ENCODE measurements at regions not wholly inside any gene's neighbourhood (a gene's known extent, or its start where the extent isn't known, plus 50 kb on each side); places are given as distances from the start of the nearest gene placed in this dataset.

DNA sequence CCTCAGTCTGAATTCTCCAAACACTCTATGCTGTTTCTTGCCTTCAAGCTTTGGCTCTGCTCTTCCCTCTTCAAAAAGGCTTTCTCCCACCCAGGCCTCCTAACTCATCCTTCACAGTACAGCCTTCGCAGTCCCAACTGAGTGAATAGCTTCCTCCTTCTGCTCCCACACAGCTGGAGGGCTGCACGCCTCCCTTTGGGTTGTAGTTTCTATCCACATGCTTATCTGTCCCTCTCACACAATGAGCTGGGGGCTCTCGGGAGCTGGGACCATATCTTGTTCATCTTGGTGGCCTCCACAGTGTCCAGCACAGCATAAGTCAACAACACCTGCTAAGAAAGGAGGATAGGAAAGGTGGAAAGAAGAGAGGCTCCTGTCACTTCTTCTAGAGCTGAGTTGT lies 69.5 kb upstream of the XPA start:
- BruUV-seq (replicated peaks): no TSS peak
- CTCF ChIA-PET (ENCODE audit: low intra/inter-chr PET ratio): no interaction called here
- H3K9ac ChIP-seq (ENCODE audit: insufficient read depth in 1 of 2, low read depth in 2 of 2, low read length in 2 of 2): no peak overlapping the region; a peak in 1 of 4 replicates
- POLR2A ChIA-PET: interaction anchor here (0.9 to 1.6 kb wide), 3 partner anchors 15 to 123 kb away, joined by 4 to 5 read pairs (median 4); no protein-coding TSS in a partner anchor
- peak overlapping the region; percentile 17; the same call in 1 of the 2 replicates for H3K4me2 ChIP-seq (ENCODE audit: insufficient read depth, low read length)
- intact Hi-C loops (cut with micrococcal nuclease) (no loop called here), in situ Hi-C loops (cut with MboI) (no loop called here)
- H3K4me1 ChIP-seq (replicated peaks in 1 of 2; ENCODE audit: control insufficient read depth in 2 of 2, insufficient read depth in 2 of 2, low read length in 2 of 2): peaks cover 0 to 4% of the 10 kb centered on the region in 2 experiments; a peak in 3 of 5 replicates
- no peaks in the 10 kb centered on the region for H3K36me3 ChIP-seq (ENCODE audit: control insufficient read depth, insufficient read depth, low read length)
- peak in 2 of 4 experiments; percentile 43 to 50 for DNase-seq (ENCODE audit: extremely low read depth in 1 of 4, low spot score in 3 of 4)
- no peaks in the 10 kb centered on the region for H3K9me1 ChIP-seq (ENCODE audit: control insufficient read depth, insufficient read depth, low read length)
- H3K27me3 ChIP-seq (ENCODE audit: control insufficient read depth in 2 of 2, insufficient read depth in 2 of 2, low read length in 2 of 2): peaks cover 13 to 44% of the 10 kb centered on the region in 2 experiments
- no peak overlapping the region for H2AFZ ChIP-seq (ENCODE audit: low read depth, low read length)
- H3K4me3 ChIP-seq: no peak overlapping the region
- H3K27ac ChIP-seq (ENCODE audit: extremely low read depth, low read depth, low read length): no peak overlapping the region
- FAIRE-seq: peak; percentile 59
- H4K20me1 ChIP-seq (replicated peaks; ENCODE audit: control insufficient read depth, insufficient read depth, low read length): no peaks in the 10 kb centered on the region
- peak; percentile 63; the same call in 2 of the 3 replicates for ATAC-seq
- 4% methylated on average over 3 of the region's 3 CpGs for WGBS (ENCODE audit: insufficient coverage, low coverage, missing lambda C conversion rate)
- no peaks in the 10 kb centered on the region for H3K79me2 ChIP-seq (ENCODE audit: control insufficient read depth, insufficient read depth, low read length)
- no peaks in the 10 kb centered on the region for H3K9me3 ChIP-seq (replicated peaks; ENCODE audit: control insufficient read depth, insufficient read depth, low read depth, low read length)
- no peak for TF ChIP-seq RREB1 (CRISPR knock-in tag; IDR thresholded peaks at IDR 0.05)
- TF ChIP-seq TCF3 (CRISPR knock-in tag; IDR thresholded peaks at IDR 0.05): peak; percentile 46; the same call in 1 of the 2 replicates
- TF ChIP-seq IRF2 (CRISPR knock-in tag; IDR thresholded peaks at IDR 0.05): no peak
- TF ChIP-seq, protein P1, sequence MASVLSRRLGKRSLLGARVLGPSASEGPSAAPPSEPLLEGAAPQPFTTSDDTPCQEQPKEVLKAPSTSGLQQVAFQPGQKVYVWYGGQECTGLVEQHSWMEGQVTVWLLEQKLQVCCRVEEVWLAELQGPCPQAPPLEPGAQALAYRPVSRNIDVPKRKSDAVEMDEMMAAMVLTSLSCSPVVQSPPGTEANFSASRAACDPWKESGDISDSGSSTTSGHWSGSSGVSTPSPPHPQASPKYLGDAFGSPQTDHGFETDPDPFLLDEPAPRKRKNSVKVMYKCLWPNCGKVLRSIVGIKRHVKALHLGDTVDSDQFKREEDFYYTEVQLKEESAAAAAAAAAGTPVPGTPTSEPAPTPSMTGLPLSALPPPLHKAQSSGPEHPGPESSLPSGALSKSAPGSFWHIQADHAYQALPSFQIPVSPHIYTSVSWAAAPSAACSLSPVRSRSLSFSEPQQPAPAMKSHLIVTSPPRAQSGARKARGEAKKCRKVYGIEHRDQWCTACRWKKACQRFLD (CRISPR knock-in tag; IDR thresholded peaks at IDR 0.05): no peak
- TF ChIP-seq RCOR1 (IDR thresholded peaks at IDR 0.05; ENCODE audit: borderline replicate concordance in 1 of 2, low read depth in 2 of 2, low read length in 2 of 2): 0 out of 4 replicates have a peak, but pooled peaks of 1 of the 2 experiments have one; percentile 15
- no peak for TF ChIP-seq ZBTB5 (IDR thresholded peaks at IDR 0.05)
- TF ChIP-seq ASH1L (IDR thresholded peaks at IDR 0.05; ENCODE audit: borderline replicate concordance, low read depth, partially characterized antibody): no peak
- TF ChIP-seq, protein P2, sequence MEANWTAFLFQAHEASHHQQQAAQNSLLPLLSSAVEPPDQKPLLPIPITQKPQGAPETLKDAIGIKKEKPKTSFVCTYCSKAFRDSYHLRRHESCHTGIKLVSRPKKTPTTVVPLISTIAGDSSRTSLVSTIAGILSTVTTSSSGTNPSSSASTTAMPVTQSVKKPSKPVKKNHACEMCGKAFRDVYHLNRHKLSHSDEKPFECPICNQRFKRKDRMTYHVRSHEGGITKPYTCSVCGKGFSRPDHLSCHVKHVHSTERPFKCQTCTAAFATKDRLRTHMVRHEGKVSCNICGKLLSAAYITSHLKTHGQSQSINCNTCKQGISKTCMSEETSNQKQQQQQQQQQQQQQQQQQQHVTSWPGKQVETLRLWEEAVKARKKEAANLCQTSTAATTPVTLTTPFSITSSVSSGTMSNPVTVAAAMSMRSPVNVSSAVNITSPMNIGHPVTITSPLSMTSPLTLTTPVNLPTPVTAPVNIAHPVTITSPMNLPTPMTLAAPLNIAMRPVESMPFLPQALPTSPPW (CRISPR knock-in tag; IDR thresholded peaks at IDR 0.05): no peak
- TF ChIP-seq ZNF324 (CRISPR knock-in tag; IDR thresholded peaks at IDR 0.05): no peak
